ENCODE measurements at regions not wholly inside any gene's neighbourhood (a gene's known extent, or its start where the extent isn't known, plus 50 kb on each side); places are given as distances from the start of the nearest gene placed in this dataset.
A peak's percentile ranks its signal among the peaks of the same experiment; 100 is the strongest.

GRCh38 chr4:24003496-24003895 lies 113.6 kb upstream of the PPARGC1A start:
- Histone ChIP-seq H3K27me3 (ENCODE audit: control insufficient read depth, insufficient read depth, low read length) (no peaks in the 10 kb centered on the region), H3K9ac (ENCODE audit: low read length) (no peak overlapping the region), H3K4me1 (ENCODE audit: control insufficient read depth, insufficient read depth, low read length) (peaks cover 27% of the 10 kb centered on the region), H3K27ac (ENCODE audit: low read depth, low read length) (no peak overlapping the region), H3K4me3 (ENCODE audit: low read depth, low read length) (no peak overlapping the region), H3K36me3 (ENCODE audit: control insufficient read depth, insufficient read depth, low read length) (no peaks in the 10 kb centered on the region), H3K9me3 (ENCODE audit: control insufficient read depth, insufficient read depth, low read depth, low read length) (no peaks in the 10 kb centered on the region)

GRCh38 chr4:24002330-24002966 lies 112.6 kb upstream of the PPARGC1A start:
- no peaks in the 10 kb centered on the region for H3K9me3 ChIP-seq (ENCODE audit: control insufficient read depth, insufficient read depth, low read depth, low read length)
- H3K36me3 ChIP-seq (ENCODE audit: control insufficient read depth, insufficient read depth, low read length) = no peaks in the 10 kb centered on the region
- peaks cover 24% of the 10 kb centered on the region for H3K4me1 ChIP-seq (ENCODE audit: control insufficient read depth, insufficient read depth, low read length)
- H3K27ac ChIP-seq (ENCODE audit: low read depth, low read length) = no peak overlapping the region
- no peak overlapping the region for H3K9ac ChIP-seq (ENCODE audit: low read length)
- H3K27me3 ChIP-seq (ENCODE audit: control insufficient read depth, insufficient read depth, low read length) = no peaks in the 10 kb centered on the region
- H3K4me3 ChIP-seq (ENCODE audit: low read depth, low read length) = no peak overlapping the region

DNA sequence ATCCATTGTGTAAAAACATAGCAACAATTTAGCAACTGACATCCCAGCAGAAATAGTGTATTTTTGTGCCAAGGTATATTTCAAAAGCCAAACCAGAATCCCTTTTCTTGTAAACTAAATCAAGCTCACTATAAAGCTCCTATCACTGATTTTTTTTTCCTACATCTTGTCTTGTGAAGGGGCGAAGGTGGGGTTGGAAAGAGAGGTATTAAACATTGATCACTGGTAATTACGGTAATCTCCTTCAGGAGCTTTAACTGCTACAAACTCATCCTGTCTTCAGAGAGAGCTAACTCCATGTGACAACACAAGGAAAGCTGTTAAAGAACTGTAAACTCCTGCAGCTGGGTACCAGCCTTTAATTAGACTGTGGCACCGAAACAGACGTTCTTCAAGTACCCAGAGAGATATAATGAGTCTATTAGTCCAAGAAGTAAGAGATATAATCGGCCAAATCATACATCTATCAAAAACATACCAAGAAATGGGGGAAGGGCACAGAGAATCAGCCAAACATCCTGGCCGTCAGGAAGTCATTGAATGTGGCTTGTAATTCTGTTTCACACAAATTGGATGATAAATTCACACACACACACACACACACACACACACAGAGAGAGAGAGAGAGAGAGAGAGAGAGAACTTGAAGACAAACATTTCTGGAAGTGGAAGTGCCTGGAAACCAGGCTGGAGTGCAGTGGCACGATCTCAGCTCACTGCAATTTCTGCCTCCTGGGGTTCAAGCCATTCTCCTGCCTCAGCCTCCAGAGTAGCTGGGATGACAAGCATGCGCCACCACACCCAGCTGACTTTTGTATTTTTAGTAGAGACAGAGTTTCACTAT lies 111.9 kb upstream of the PPARGC1A start:
- H3K36me3 ChIP-seq (ENCODE audit: control insufficient read depth, insufficient read depth, low read length) = no peaks in the 10 kb centered on the region
- peaks cover 24% of the 10 kb centered on the region for H3K4me1 ChIP-seq (ENCODE audit: control insufficient read depth, insufficient read depth, low read length)
- H3K27ac ChIP-seq (ENCODE audit: low read depth, low read length) = 0 out of 2 replicates have a peak overlapping the region, but pooled peaks have one; percentile 18
- H3K27me3 ChIP-seq (ENCODE audit: control insufficient read depth, insufficient read depth, low read length) = no peaks in the 10 kb centered on the region
- no peak overlapping the region for H3K4me3 ChIP-seq (ENCODE audit: low read depth, low read length)
- H3K9ac ChIP-seq (ENCODE audit: low read length) = no peak overlapping the region
- no peaks in the 10 kb centered on the region for H3K9me3 ChIP-seq (ENCODE audit: control insufficient read depth, insufficient read depth, low read depth, low read length)

DNA sequence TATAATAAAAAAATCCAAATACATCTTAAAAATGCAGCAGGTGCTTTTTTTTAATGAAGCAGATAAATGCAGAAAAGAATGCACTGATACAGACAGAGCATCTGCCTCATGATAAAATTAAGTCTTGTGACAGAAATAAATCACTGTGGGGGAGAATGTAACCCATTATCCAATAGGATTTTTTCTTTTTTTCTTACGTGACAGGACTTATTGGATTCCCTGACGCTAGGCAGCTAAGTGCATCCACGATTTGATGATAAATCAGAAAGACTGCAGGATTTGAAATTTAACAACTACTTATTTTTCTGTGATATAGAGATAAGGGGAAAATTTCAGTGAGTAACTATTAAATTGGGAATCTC lies 110.6 kb upstream of the PPARGC1A start:
- H3K36me3 ChIP-seq (ENCODE audit: control insufficient read depth, insufficient read depth, low read length) = no peaks in the 10 kb centered on the region
- H3K9ac ChIP-seq (ENCODE audit: low read length) = no peak overlapping the region
- no peak overlapping the region for H3K27ac ChIP-seq (ENCODE audit: low read depth, low read length)
- H3K4me1 ChIP-seq (ENCODE audit: control insufficient read depth, insufficient read depth, low read length) = peaks cover 31% of the 10 kb centered on the region
- no peaks in the 10 kb centered on the region for H3K9me3 ChIP-seq (ENCODE audit: control insufficient read depth, insufficient read depth, low read depth, low read length)
- H3K27me3 ChIP-seq (ENCODE audit: control insufficient read depth, insufficient read depth, low read length) = no peaks in the 10 kb centered on the region
- H3K4me3 ChIP-seq (ENCODE audit: low read depth, low read length) = no peak overlapping the region

GRCh38 chr4:23999714-24000469 lies 110.0 kb upstream of the PPARGC1A start:
- H3K27me3 ChIP-seq (ENCODE audit: control insufficient read depth, insufficient read depth, low read length) = no peaks in the 10 kb centered on the region
- H3K4me1 ChIP-seq (ENCODE audit: control insufficient read depth, insufficient read depth, low read length) = peaks cover 31% of the 10 kb centered on the region
- no peak overlapping the region for H3K4me3 ChIP-seq (ENCODE audit: low read depth, low read length)
- no peaks in the 10 kb centered on the region for H3K9me3 ChIP-seq (ENCODE audit: control insufficient read depth, insufficient read depth, low read depth, low read length)
- H3K27ac ChIP-seq (ENCODE audit: low read depth, low read length) = no peak overlapping the region
- no peak overlapping the region for H3K9ac ChIP-seq (ENCODE audit: low read length)
- H3K36me3 ChIP-seq (ENCODE audit: control insufficient read depth, insufficient read depth, low read length) = no peaks in the 10 kb centered on the region

GRCh38 chr4:23993373-23993772 lies 103.5 kb upstream of the PPARGC1A start:
- Histone ChIP-seq H3K4me1 (ENCODE audit: control insufficient read depth, insufficient read depth, low read length) (peaks cover 13% of the 10 kb centered on the region; the same call in 1 of the 2 replicates), H3K9ac (ENCODE audit: low read length) (no peak overlapping the region), H3K27me3 (ENCODE audit: control insufficient read depth, insufficient read depth, low read length) (no peaks in the 10 kb centered on the region), H3K9me3 (ENCODE audit: control insufficient read depth, insufficient read depth, low read depth, low read length) (no peaks in the 10 kb centered on the region), H3K36me3 (ENCODE audit: control insufficient read depth, insufficient read depth, low read length) (no peaks in the 10 kb centered on the region), H3K27ac (ENCODE audit: low read depth, low read length) (no peak overlapping the region), H3K4me3 (ENCODE audit: low read depth, low read length) (no peak overlapping the region)

GRCh38 chr4:23991444-23991843 lies 101.6 kb upstream of the PPARGC1A start:
- peaks cover 13% of the 10 kb centered on the region; the same call in 1 of the 2 replicates for H3K4me1 ChIP-seq (ENCODE audit: control insufficient read depth, insufficient read depth, low read length)
- H3K36me3 ChIP-seq (ENCODE audit: control insufficient read depth, insufficient read depth, low read length) = no peaks in the 10 kb centered on the region
- no peak overlapping the region for H3K27ac ChIP-seq (ENCODE audit: low read depth, low read length)
- H3K9ac ChIP-seq (ENCODE audit: low read length) = no peak overlapping the region
- no peaks in the 10 kb centered on the region for H3K9me3 ChIP-seq (ENCODE audit: control insufficient read depth, insufficient read depth, low read depth, low read length)
- no peak overlapping the region for H3K4me3 ChIP-seq (ENCODE audit: low read depth, low read length)
- no peaks in the 10 kb centered on the region for H3K27me3 ChIP-seq (ENCODE audit: control insufficient read depth, insufficient read depth, low read length)

DNA sequence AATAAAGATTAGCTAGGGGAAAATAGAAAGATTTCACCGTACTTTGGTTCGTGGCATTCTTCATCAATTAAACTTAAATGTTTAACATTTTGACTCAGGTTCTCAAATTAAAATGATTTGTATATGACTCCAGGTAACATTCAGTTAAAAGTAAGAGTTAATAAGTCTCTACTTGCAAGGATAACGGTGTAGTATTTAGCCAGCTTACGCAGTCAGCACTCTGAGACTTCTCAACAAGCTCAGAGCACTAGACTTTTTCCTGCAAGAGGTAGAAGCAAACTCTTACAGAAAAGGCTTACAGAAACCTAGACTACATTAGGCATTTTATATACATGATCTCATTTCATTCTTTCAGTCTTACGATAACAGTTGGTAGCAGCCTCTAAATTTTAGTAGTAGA lies 96.4 kb upstream of the PPARGC1A start:
- Histone ChIP-seq H3K27me3 (ENCODE audit: control insufficient read depth, insufficient read depth, low read length) (no peaks in the 10 kb centered on the region), H3K4me1 (ENCODE audit: control insufficient read depth, insufficient read depth, low read length) (0 out of 2 replicates have a peak, but pooled peaks cover 3% of the 10 kb centered on the region), H3K4me3 (ENCODE audit: low read depth, low read length) (no peak overlapping the region), H3K36me3 (ENCODE audit: control insufficient read depth, insufficient read depth, low read length) (no peaks in the 10 kb centered on the region), H3K9ac (ENCODE audit: low read length) (no peak overlapping the region), H3K27ac (ENCODE audit: low read depth, low read length) (no peak overlapping the region), H3K9me3 (ENCODE audit: control insufficient read depth, insufficient read depth, low read depth, low read length) (no peaks in the 10 kb centered on the region)

- Histone ChIP-seq H3K9me3 (ENCODE audit: control insufficient read depth, insufficient read depth, low read depth, low read length) (no peaks in the 10 kb centered on the region), H3K36me3 (ENCODE audit: control insufficient read depth, insufficient read depth, low read length) (no peaks in the 10 kb centered on the region), H3K4me1 (ENCODE audit: control insufficient read depth, insufficient read depth, low read length) (peaks cover 26% of the 10 kb centered on the region), H3K4me3 (ENCODE audit: low read depth, low read length) (no peak overlapping the region), H3K27me3 (ENCODE audit: control insufficient read depth, insufficient read depth, low read length) (no peaks in the 10 kb centered on the region), H3K27ac (ENCODE audit: low read depth, low read length) (no peak overlapping the region), H3K9ac (ENCODE audit: low read length) (no peak overlapping the region)
Observed at GRCh38 chr4:23981328-23981727, 91.5 kb upstream of the PPARGC1A start.

DNA sequence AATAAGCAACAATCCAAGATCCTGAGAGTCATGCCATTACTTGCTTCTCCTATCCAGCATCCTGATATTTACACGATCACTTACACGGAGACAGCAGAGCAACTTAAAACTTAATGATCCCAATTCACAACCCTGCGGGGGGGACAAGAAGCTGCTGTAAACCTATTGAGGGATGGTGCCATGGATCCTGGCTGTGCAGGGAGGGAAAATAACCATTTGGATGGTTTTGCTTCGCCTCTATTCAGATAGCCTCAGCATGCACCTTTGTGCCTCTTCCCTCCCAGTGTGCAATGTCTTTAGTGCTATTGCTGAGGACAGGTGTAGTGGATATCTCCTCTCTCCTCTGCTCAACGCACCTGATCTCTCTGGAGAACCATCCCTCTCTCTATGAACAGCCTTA lies 89.7 kb upstream of the PPARGC1A start:
- H3K4me1 ChIP-seq (ENCODE audit: control insufficient read depth, insufficient read depth, low read length) = peaks cover 26% of the 10 kb centered on the region
- H3K4me3 ChIP-seq (ENCODE audit: low read depth, low read length) = no peak overlapping the region
- H3K9ac ChIP-seq (ENCODE audit: low read length) = no peak overlapping the region
- no peak overlapping the region for H3K27ac ChIP-seq (ENCODE audit: low read depth, low read length)
- no peaks in the 10 kb centered on the region for H3K27me3 ChIP-seq (ENCODE audit: control insufficient read depth, insufficient read depth, low read length)
- H3K36me3 ChIP-seq (ENCODE audit: control insufficient read depth, insufficient read depth, low read length) = no peaks in the 10 kb centered on the region
- no peaks in the 10 kb centered on the region for H3K9me3 ChIP-seq (ENCODE audit: control insufficient read depth, insufficient read depth, low read depth, low read length)

DNA sequence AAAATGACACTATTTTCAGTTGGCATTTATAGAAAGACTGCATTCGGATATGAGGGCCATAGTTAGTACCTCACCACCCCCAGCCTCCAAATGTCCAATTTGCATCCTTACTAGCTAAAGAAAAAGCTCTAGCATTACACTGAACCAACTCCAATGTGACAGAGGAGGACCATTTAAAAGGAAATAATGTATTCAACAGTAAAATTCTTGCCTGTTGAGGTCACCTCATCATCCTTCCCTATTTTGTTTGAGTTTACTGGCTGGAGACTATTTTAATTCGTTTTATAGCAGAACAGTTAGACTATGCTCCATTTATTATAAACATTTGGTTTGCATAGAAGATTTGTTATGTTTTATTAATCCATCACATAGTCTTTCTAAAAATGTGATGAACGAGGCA lies 88.2 kb upstream of the PPARGC1A start:
- H3K9ac ChIP-seq (ENCODE audit: low read length) = no peak overlapping the region
- H3K27ac ChIP-seq (ENCODE audit: low read depth, low read length) = no peak overlapping the region
- no peaks in the 10 kb centered on the region for H3K36me3 ChIP-seq (ENCODE audit: control insufficient read depth, insufficient read depth, low read length)
- no peak overlapping the region for H3K4me3 ChIP-seq (ENCODE audit: low read depth, low read length)
- no peaks in the 10 kb centered on the region for H3K27me3 ChIP-seq (ENCODE audit: control insufficient read depth, insufficient read depth, low read length)
- H3K4me1 ChIP-seq (ENCODE audit: control insufficient read depth, insufficient read depth, low read length) = peaks cover 29% of the 10 kb centered on the region
- H3K9me3 ChIP-seq (ENCODE audit: control insufficient read depth, insufficient read depth, low read depth, low read length) = no peaks in the 10 kb centered on the region

Data from HUES6 (cell line).